GM19023 (cell line): ENCODE measurements at regions not wholly inside any gene's neighbourhood (a gene's known extent, or its start where the extent isn't known, plus 50 kb on each side); places are given as distances from the start of the nearest gene placed in this dataset.

Source experiments
- ATAC-seq: cut with Tn5 transposase; IDR thresholded peaks from one replicate; pipeline ENCODE4 v1.9.1; 2021; ENCODE audit warnings: mild to moderate bottlenecking, moderate library complexity; ENCODE audit not compliant: unreplicated experiment

DNA sequence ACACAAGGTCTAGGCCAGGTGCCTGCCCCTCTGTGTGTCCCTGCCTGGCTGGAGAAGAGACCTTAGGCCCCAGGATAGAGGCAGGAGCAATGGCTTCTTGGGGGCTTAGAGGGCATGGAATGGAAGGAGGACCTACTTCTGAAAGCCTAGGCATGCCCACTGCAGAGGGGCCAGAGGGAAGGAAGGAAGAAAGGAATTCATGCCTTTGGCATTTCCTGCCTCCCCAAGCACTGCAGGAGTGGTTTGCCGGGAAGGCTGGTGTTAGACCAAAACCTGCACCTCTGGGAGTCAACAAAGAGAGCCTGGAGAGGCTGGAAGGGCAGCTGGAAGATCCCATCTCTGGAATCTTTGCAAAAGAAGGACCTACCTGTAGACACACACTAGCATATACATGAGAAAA lies 50.7 kb upstream of the KCNE2 start:
- ATAC-seq, result no peak
